Endothelial cell (in vitro differentiated cells): ENCODE measurements at regions not wholly inside any gene's neighbourhood (a gene's known extent, or its start where the extent isn't known, plus 50 kb on each side); places are given as distances from the start of the nearest gene placed in this dataset.
"Not testable (repeated sequence)": the region's sequence is repeated elsewhere in the genome, so short reads cannot be mapped to it uniquely, and the experiment has no call there.

ENCODE experiments used
- DNase-seq: peaks from one replicate; pipeline ENCODE4 v3.0.0; 2021; ENCODE audit warnings: low spot score
- H3K27ac Mint-ChIP-seq: one replicate; pipeline ENCODE4 v1.8.0; 2021; ENCODE audit warnings: mixed read lengths, inconsistent platforms; ENCODE audit not compliant: unreplicated experiment
- H3K27me3 Mint-ChIP-seq: one replicate; pipeline ENCODE4 v1.8.0; 2021; ENCODE audit warnings: mild to moderate bottlenecking, moderate library complexity, mixed read lengths, inconsistent platforms; ENCODE audit not compliant: unreplicated experiment
- H3K36me3 Mint-ChIP-seq: one replicate; pipeline ENCODE4 v1.8.0; 2021; ENCODE audit warnings: mild to moderate bottlenecking, low read depth, mixed read lengths, inconsistent platforms; ENCODE audit not compliant: unreplicated experiment
- H3K4me1 Mint-ChIP-seq: one replicate; pipeline ENCODE4 v1.8.0; 2021; ENCODE audit warnings: mild to moderate bottlenecking, mixed read lengths, inconsistent platforms; ENCODE audit not compliant: unreplicated experiment
- H3K4me3 Mint-ChIP-seq: one replicate; pipeline ENCODE4 v1.8.0; 2021; ENCODE audit warnings: mild to moderate bottlenecking, mixed read lengths, inconsistent platforms; ENCODE audit not compliant: unreplicated experiment
- H3K9me3 Mint-ChIP-seq: one replicate; pipeline ENCODE4 v1.8.0; 2021; ENCODE audit warnings: mixed read lengths, inconsistent platforms; ENCODE audit not compliant: unreplicated experiment
- TF ChIP-seq, protein P1 (sequence below): fragments of 200-600 bp; sonication (generic); IDR thresholded peaks from one replicate; pipeline ENCODE4 v1.5.0; 2021; ENCODE audit warnings: antibody characterized with exemption; ENCODE audit not compliant: unreplicated experiment

DNA sequence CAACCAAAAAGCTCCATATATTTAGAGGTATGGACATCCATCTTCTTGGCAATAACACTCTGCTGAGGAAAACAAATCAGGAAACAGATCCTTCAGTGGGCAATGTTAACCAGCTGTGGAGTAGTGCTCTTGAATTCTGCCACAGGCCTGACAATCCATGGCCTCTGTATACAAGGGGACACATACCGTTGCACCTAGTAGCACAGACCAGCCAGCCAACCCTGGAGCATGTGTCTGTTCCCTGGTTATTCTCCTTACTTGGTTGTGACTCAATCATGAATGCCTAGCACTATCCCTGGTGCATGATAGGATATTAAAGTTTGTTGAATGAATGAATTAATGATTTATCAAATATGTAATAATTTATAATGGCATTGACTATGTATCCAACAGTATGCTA is 261.4 kb upstream of the MGAT5 start:
- TF ChIP-seq, protein P1, sequence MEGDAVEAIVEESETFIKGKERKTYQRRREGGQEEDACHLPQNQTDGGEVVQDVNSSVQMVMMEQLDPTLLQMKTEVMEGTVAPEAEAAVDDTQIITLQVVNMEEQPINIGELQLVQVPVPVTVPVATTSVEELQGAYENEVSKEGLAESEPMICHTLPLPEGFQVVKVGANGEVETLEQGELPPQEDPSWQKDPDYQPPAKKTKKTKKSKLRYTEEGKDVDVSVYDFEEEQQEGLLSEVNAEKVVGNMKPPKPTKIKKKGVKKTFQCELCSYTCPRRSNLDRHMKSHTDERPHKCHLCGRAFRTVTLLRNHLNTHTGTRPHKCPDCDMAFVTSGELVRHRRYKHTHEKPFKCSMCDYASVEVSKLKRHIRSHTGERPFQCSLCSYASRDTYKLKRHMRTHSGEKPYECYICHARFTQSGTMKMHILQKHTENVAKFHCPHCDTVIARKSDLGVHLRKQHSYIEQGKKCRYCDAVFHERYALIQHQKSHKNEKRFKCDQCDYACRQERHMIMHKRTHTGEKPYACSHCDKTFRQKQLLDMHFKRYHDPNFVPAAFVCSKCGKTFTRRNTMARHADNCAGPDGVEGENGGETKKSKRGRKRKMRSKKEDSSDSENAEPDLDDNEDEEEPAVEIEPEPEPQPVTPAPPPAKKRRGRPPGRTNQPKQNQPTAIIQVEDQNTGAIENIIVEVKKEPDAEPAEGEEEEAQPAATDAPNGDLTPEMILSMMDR: no peak
- H3K27ac Mint-ChIP-seq: no peak overlapping the region

DNA sequence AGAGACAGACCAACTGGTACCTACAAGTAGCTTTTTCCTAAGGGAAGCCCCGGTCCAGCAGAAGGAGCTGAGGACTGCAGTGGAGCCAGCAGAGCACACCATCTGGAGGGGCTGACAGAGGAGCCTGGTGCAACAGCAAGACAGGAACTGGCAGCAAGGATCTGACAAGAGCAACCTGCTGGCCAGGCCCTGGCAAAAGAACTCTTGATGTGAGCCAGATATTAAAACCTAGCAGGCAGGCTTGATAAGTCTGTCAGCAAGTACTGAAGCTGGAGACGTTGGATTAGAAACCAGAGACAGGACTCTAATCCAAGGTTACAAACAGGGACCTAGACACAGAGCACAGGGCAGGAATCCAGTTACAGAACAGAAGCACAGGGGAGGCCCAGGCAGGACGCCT is 260.7 kb upstream of the MGAT5 start:
- Mint-ChIP-seq H3K9me3 (no peaks in the 10 kb centered on the region), H3K36me3 (no peaks in the 10 kb centered on the region), H3K27ac (no peak overlapping the region), H3K4me3 (no peak overlapping the region), H3K27me3 (peaks cover 5% of the 10 kb centered on the region), H3K4me1 (no peaks in the 10 kb centered on the region)
- TF ChIP-seq, protein P1: no peak
- DNase-seq: no peak

More for the DNA sequence above, 261.4 kb upstream of the MGAT5 start:
- no peaks in the 10 kb centered on the region for H3K9me3 Mint-ChIP-seq
- no peaks in the 10 kb centered on the region for H3K4me1 Mint-ChIP-seq
- peaks cover 5% of the 10 kb centered on the region for H3K27me3 Mint-ChIP-seq
- no peak overlapping the region for H3K4me3 Mint-ChIP-seq
- DNase-seq: no peak
- no peaks in the 10 kb centered on the region for H3K36me3 Mint-ChIP-seq

DNA sequence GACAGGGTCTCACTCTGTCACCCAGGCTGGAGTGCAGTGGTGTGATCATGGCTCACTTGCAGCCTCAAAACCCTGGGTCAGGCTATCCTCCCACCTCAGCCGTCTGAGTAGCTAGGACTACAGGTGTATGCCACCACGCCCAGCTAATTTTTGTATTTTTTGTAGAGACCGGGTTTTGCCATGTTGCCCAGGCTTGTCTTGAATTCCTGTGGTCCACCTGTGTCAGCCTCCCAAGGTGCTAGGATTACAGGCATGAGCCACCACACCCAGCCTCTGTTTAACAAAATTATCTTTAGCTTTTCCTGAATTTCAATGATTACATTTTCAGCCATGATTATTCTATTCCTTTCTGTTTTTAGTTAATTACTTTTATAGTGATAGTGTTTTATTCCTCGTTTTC is 255.1 kb upstream of the MGAT5 start:
- not testable (repeated sequence) for H3K27ac Mint-ChIP-seq, H3K36me3 Mint-ChIP-seq, H3K4me1 Mint-ChIP-seq

DNA sequence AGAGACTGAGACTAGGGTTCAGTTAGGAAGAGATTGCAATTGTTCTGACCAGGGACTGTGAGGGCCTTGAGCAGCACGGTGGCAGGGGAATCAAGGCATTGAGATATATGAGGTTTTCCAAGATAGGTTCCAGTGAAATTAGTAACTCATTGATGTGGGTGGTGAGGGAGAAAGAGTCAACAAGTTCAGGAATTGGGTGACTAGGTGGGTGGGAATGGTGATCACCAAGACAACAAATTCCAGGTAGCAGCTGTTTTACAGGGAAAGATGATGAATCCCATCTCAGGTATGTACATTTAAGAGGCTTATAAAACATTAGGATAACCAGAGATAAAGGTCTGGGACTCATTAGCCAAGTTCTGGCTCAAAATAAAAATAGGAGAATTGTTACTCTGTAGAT is 251.5 kb upstream of the MGAT5 start:
- TF ChIP-seq, protein P1: no peak
- DNase-seq: no peak
- H3K4me3 Mint-ChIP-seq: no peak overlapping the region
- H3K27me3 Mint-ChIP-seq: peaks cover 2% of the 10 kb centered on the region
- no peak overlapping the region for H3K27ac Mint-ChIP-seq
- H3K4me1 Mint-ChIP-seq: no peaks in the 10 kb centered on the region
- no peaks in the 10 kb centered on the region for H3K36me3 Mint-ChIP-seq
- no peaks in the 10 kb centered on the region for H3K9me3 Mint-ChIP-seq

More for the DNA sequence above, 255.1 kb upstream of the MGAT5 start:
- not testable (repeated sequence) for H3K9me3 Mint-ChIP-seq, H3K4me3 Mint-ChIP-seq, H3K27me3 Mint-ChIP-seq, DNase-seq

DNA sequence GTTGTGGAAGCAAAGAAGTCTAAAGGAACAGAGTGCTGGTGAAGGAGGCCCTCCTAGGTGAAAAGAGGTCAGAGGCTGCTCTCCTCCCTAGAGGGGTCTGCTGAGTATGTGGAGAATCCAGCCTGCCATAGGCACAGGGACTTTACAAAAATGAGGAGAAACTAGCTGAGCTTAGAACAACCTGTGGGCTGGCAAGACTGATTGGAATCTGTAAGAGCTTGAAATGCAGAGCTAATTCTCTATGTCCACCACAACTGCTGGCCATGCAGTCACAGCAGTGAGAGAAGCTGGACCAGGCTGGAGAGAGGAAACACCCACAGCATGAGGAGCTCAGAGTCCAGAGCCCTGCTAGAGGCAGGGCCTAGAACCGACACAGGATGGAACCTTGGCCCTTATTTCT is 251.0 kb upstream of the MGAT5 start:
- no peak overlapping the region for H3K4me3 Mint-ChIP-seq
- no peaks in the 10 kb centered on the region for H3K9me3 Mint-ChIP-seq
- DNase-seq: no peak
- peaks cover 2% of the 10 kb centered on the region for H3K27me3 Mint-ChIP-seq
- no peaks in the 10 kb centered on the region for H3K4me1 Mint-ChIP-seq
- H3K27ac Mint-ChIP-seq: no peak overlapping the region
- TF ChIP-seq, protein P1: no peak
- no peaks in the 10 kb centered on the region for H3K36me3 Mint-ChIP-seq

DNA sequence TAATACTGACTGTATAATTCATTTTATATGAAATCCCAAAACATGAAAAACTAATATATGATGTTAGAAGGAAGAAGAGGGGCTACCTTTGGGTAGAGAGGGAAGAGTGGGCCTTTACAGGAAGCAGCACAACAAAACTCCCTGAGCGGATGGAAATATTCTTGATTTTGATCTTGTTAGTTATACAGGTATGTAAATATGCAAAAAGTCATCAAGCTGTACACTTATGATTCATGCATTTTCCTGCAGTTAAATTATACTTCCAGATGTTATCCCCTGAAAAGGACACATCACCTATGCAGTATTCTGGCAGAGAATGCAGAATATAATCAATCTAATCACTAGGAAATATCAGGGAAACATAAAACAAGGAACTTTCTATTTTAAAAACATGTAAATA is 249.4 kb upstream of the MGAT5 start:
- Mint-ChIP-seq H3K27me3 (peaks cover 2% of the 10 kb centered on the region), H3K4me1 (no peaks in the 10 kb centered on the region), H3K27ac (no peak overlapping the region), H3K4me3 (no peak overlapping the region), H3K9me3 (no peaks in the 10 kb centered on the region), H3K36me3 (no peaks in the 10 kb centered on the region)
- TF ChIP-seq, protein P1: no peak
- DNase-seq: no peak
